H7 (cell line): ENCODE measurements at regions not wholly inside any gene's neighbourhood (a gene's known extent, or its start where the extent isn't known, plus 50 kb on each side); places are given as distances from the start of the nearest gene placed in this dataset.
A peak's percentile ranks its signal among the peaks of the same experiment; 100 is the strongest.

Experiments used
- DNase-seq: peaks from one replicate; pipeline ENCODE4 v3.0.0; 2012
- H3K27me3 ChIP-seq: 2 replicates; pipeline ENCODE4 v1.6.0; 2011; ENCODE audit warnings: mild to moderate bottlenecking, low read length; ENCODE audit not compliant: control insufficient read depth, insufficient read depth
- H3K36me3 ChIP-seq: replicated peaks from 2 replicates; pipeline ENCODE4 v1.5.1; 2011; ENCODE audit warnings: low read length; ENCODE audit not compliant: control insufficient read depth, insufficient read depth
- H3K4me3 ChIP-seq: 2 replicates; pipeline ENCODE4 v1.5.1; 2011; ENCODE audit warnings: low read depth, mild to moderate bottlenecking, control low read depth, low read length, moderate library complexity; ENCODE audit not compliant: insufficient read depth

- no peaks in the 10 kb centered on the region for H3K36me3 ChIP-seq
- no peak overlapping the region for H3K4me3 ChIP-seq
- no peaks in the 10 kb centered on the region for H3K27me3 ChIP-seq
- DNase-seq, result peak; percentile 19
These were observed 383.0 kb upstream of the DCC start for GRCh38 chr18:51957001-51957400.

- no peak for DNase-seq
- Histone ChIP-seq H3K4me3 (no peak overlapping the region), H3K36me3 (no peaks in the 10 kb centered on the region), H3K27me3 (no peaks in the 10 kb centered on the region)
These were observed 359.9 kb upstream of the DCC start for GRCh38 chr18:51980101-51980500.

- H3K36me3 ChIP-seq, result no peaks in the 10 kb centered on the region
- DNase-seq, result peak; percentile 26
- no peaks in the 10 kb centered on the region for H3K27me3 ChIP-seq
- no peak overlapping the region for H3K4me3 ChIP-seq
These were observed 351.7 kb upstream of the DCC start for GRCh38 chr18:51988277-51988676.

GRCh38 chr18:51997129-51997528 is 342.9 kb upstream of the DCC start:
- no peak for DNase-seq
- Histone ChIP-seq H3K27me3 (no peaks in the 10 kb centered on the region), H3K36me3 (no peaks in the 10 kb centered on the region), H3K4me3 (no peak overlapping the region)

GRCh38 chr18:51998066-51998465 is 341.9 kb upstream of the DCC start:
- Histone ChIP-seq H3K36me3 (no peaks in the 10 kb centered on the region), H3K27me3 (no peaks in the 10 kb centered on the region), H3K4me3 (no peak overlapping the region)
- DNase-seq, result no peak

- no peaks in the 10 kb centered on the region for H3K27me3 ChIP-seq
- DNase-seq, result no peak
- no peaks in the 10 kb centered on the region for H3K36me3 ChIP-seq
- H3K4me3 ChIP-seq, result no peak overlapping the region
These were observed 341.3 kb upstream of the DCC start for GRCh38 chr18:51998711-51999110.

- H3K27me3 ChIP-seq, result no peaks in the 10 kb centered on the region
- no peak overlapping the region for H3K4me3 ChIP-seq
- DNase-seq, result no peak
- no peaks in the 10 kb centered on the region for H3K36me3 ChIP-seq
These were observed 340.6 kb upstream of the DCC start for GRCh38 chr18:51999351-51999750.

GRCh38 chr18:52000435-52000834 is 339.6 kb upstream of the DCC start:
- no peaks in the 10 kb centered on the region for H3K36me3 ChIP-seq
- no peaks in the 10 kb centered on the region for H3K27me3 ChIP-seq
- H3K4me3 ChIP-seq, result no peak overlapping the region
- no peak for DNase-seq

- no peaks in the 10 kb centered on the region for H3K27me3 ChIP-seq
- no peak overlapping the region for H3K4me3 ChIP-seq
- DNase-seq, result no peak
- H3K36me3 ChIP-seq, result no peaks in the 10 kb centered on the region
These were observed 338.9 kb upstream of the DCC start for GRCh38 chr18:52001106-52001505.

- no peaks in the 10 kb centered on the region for H3K27me3 ChIP-seq
- no peak overlapping the region for H3K4me3 ChIP-seq
- no peak for DNase-seq
- no peaks in the 10 kb centered on the region for H3K36me3 ChIP-seq
These were observed 337.4 kb upstream of the DCC start for GRCh38 chr18:52002600-52002999.

- DNase-seq, result peak; percentile 7
- H3K4me3 ChIP-seq, result no peak overlapping the region
- H3K36me3 ChIP-seq, result no peaks in the 10 kb centered on the region
- no peaks in the 10 kb centered on the region for H3K27me3 ChIP-seq
These were observed 332.9 kb upstream of the DCC start for GRCh38 chr18:52007105-52007504.

GRCh38 chr18:52008330-52008729 is 331.7 kb upstream of the DCC start:
- Histone ChIP-seq H3K36me3 (no peaks in the 10 kb centered on the region), H3K27me3 (no peaks in the 10 kb centered on the region), H3K4me3 (no peak overlapping the region)
- no peak for DNase-seq

GRCh38 chr18:52008736-52009135 is 331.3 kb upstream of the DCC start:
- no peak for DNase-seq
- Histone ChIP-seq H3K27me3 (no peaks in the 10 kb centered on the region), H3K36me3 (no peaks in the 10 kb centered on the region), H3K4me3 (no peak overlapping the region)

GRCh38 chr18:52009958-52010357 is 330.0 kb upstream of the DCC start:
- Histone ChIP-seq H3K27me3 (no peaks in the 10 kb centered on the region), H3K4me3 (no peak overlapping the region), H3K36me3 (no peaks in the 10 kb centered on the region)
- DNase-seq, result no peak

- H3K4me3 ChIP-seq, result no peak overlapping the region
- H3K36me3 ChIP-seq, result no peaks in the 10 kb centered on the region
- DNase-seq, result no peak
- no peaks in the 10 kb centered on the region for H3K27me3 ChIP-seq
These were observed 293.9 kb upstream of the DCC start for GRCh38 chr18:52045946-52046675.

- Histone ChIP-seq H3K27me3 (no peaks in the 10 kb centered on the region), H3K36me3 (no peaks in the 10 kb centered on the region), H3K4me3 (no peak overlapping the region)
- DNase-seq, result no peak
These were observed 293.2 kb upstream of the DCC start for GRCh38 chr18:52046842-52047241.
